SU-DHL-6 (cell line): ENCODE measurements at regions not wholly inside any gene's neighbourhood (a gene's known extent, or its start where the extent isn't known, plus 50 kb on each side); places are given as distances from the start of the nearest gene placed in this dataset.

ENCODE experiments used
- EZH2phosphoT487 ChIP-seq: fragments of 200-600 bp; sonication (generic), shearing (Covaris generic); conservative IDR thresholded peaks from 2 replicates; pipeline ENCODE4 v1.6.1; 2018; ENCODE audit warnings: mild to moderate bottlenecking, antibody characterized with exemption, low read length, moderate library complexity, mixed read lengths
- TF ChIP-seq, protein P1 (sequence below): fragments of 200-600 bp; sonication (generic); IDR thresholded peaks from one replicate; pipeline ENCODE4 v1.5.1; 2017; ENCODE audit warnings: antibody characterized with exemption, mild to moderate bottlenecking, low read length, moderate library complexity; ENCODE audit not compliant: insufficient read depth, poor library complexity, severe bottlenecking

DNA sequence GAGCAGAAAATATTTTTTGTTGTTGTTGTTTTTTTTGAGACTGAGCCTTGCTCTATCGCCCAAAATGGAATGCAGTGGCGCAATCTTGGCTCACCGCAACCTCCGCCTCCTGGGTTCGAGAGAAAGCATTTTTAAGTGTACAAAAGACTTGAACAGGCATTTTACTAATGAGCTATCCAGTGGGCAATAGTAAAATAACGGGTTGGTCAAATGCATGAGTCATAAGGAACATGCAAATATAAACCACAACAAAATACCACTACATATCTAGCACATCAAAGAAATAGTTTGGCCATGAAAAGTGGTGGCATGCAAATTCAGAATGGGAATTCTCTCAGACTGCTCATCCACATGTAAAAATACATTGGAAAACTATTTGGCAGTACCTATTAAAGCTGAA is 71.7 kb upstream of the TMEM106B start:
- TF ChIP-seq, protein P1, sequence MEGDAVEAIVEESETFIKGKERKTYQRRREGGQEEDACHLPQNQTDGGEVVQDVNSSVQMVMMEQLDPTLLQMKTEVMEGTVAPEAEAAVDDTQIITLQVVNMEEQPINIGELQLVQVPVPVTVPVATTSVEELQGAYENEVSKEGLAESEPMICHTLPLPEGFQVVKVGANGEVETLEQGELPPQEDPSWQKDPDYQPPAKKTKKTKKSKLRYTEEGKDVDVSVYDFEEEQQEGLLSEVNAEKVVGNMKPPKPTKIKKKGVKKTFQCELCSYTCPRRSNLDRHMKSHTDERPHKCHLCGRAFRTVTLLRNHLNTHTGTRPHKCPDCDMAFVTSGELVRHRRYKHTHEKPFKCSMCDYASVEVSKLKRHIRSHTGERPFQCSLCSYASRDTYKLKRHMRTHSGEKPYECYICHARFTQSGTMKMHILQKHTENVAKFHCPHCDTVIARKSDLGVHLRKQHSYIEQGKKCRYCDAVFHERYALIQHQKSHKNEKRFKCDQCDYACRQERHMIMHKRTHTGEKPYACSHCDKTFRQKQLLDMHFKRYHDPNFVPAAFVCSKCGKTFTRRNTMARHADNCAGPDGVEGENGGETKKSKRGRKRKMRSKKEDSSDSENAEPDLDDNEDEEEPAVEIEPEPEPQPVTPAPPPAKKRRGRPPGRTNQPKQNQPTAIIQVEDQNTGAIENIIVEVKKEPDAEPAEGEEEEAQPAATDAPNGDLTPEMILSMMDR = no peak
- TF ChIP-seq EZH2phosphoT487 = no peak
